ENCODE measurements at regions not wholly inside any gene's neighbourhood (a gene's known extent, or its start where the extent isn't known, plus 50 kb on each side); places are given as distances from the start of the nearest gene placed in this dataset.

DNA sequence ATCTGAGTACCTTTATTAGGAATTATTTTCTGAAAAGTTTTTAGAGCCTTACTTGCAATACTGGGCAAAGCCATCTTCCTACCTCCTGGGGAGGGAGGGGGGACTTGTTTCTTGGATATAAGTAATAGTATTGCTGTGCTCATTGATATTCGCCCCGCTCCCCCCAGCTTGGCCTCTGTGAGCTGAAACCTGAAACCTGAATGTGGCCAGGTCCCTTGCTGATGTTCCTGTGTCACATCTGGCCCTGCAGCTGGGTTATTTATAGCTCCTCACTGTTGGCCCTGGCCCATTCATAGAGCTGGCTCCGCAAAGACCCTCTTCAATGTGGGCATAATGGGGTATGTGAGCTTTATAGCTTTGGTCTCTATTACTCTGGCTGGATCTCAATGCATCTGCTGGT, 59.5 kb downstream of the FRMPD3 start:
- TF ChIP-seq, protein P1, sequence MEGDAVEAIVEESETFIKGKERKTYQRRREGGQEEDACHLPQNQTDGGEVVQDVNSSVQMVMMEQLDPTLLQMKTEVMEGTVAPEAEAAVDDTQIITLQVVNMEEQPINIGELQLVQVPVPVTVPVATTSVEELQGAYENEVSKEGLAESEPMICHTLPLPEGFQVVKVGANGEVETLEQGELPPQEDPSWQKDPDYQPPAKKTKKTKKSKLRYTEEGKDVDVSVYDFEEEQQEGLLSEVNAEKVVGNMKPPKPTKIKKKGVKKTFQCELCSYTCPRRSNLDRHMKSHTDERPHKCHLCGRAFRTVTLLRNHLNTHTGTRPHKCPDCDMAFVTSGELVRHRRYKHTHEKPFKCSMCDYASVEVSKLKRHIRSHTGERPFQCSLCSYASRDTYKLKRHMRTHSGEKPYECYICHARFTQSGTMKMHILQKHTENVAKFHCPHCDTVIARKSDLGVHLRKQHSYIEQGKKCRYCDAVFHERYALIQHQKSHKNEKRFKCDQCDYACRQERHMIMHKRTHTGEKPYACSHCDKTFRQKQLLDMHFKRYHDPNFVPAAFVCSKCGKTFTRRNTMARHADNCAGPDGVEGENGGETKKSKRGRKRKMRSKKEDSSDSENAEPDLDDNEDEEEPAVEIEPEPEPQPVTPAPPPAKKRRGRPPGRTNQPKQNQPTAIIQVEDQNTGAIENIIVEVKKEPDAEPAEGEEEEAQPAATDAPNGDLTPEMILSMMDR (IDR thresholded peaks at IDR 0.05; ENCODE audit: insufficient read depth, low read length, poor library complexity, severe bottlenecking) = no peak
- Histone ChIP-seq H3K27me3 (replicated peaks; ENCODE audit: control insufficient read depth, insufficient read depth, low read length) (no peaks in the 10 kb centered on the region), H3K4me3 (replicated peaks; ENCODE audit: low read depth, low read length) (no peak overlapping the region), H3K36me3 (ENCODE audit: control insufficient read depth, insufficient read depth, low read length) (no peaks in the 10 kb centered on the region)
- no peak for DNase-seq (ENCODE audit: extremely low read depth, insufficient read length)

DNA sequence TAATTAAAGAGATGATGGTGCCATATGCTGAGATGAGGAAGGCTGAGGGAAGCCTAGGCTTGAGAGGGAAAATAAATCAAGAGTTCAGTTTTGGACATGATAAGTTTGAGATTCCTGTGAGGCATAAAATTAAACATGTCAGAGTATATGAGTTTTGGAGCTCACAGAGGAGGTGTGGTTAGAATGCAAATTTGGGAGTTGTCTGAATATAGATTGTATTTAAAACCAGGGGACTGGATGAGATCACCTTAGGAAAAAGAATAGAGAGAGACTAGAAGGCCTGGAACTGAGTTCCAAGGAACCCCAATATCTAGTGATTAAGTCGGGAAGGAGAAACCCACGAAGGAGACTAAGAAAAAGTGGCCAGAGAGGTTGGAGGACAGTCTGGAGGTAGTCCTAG, 65.5 kb downstream of the FRMPD3 start:
- no peak overlapping the region for H3K4me3 ChIP-seq (replicated peaks; ENCODE audit: low read depth, low read length)
- DNase-seq (ENCODE audit: extremely low read depth, insufficient read length) = no peak
- H3K27me3 ChIP-seq (replicated peaks; ENCODE audit: control insufficient read depth, insufficient read depth, low read length) = no peaks in the 10 kb centered on the region
- TF ChIP-seq, protein P1 (IDR thresholded peaks at IDR 0.05; ENCODE audit: insufficient read depth, low read length, poor library complexity, severe bottlenecking) = no peak
- no peaks in the 10 kb centered on the region for H3K36me3 ChIP-seq (ENCODE audit: control insufficient read depth, insufficient read depth, low read length)

- TF ChIP-seq, protein P1 (IDR thresholded peaks at IDR 0.05; ENCODE audit: insufficient read depth, low read length, poor library complexity, severe bottlenecking) = no peak
- DNase-seq (ENCODE audit: extremely low read depth, insufficient read length) = no peak
- H3K27me3 ChIP-seq (replicated peaks; ENCODE audit: control insufficient read depth, insufficient read depth, low read length) = no peaks in the 10 kb centered on the region; the same call in 1 of the 2 replicates
- no peaks in the 10 kb centered on the region for H3K36me3 ChIP-seq (ENCODE audit: control insufficient read depth, insufficient read depth, low read length)
- H3K4me3 ChIP-seq (replicated peaks; ENCODE audit: low read depth, low read length) = no peak overlapping the region
These were observed 72.6 kb downstream of the FRMPD3 start for GRCh38 chrX:107521877-107522586.

DNA sequence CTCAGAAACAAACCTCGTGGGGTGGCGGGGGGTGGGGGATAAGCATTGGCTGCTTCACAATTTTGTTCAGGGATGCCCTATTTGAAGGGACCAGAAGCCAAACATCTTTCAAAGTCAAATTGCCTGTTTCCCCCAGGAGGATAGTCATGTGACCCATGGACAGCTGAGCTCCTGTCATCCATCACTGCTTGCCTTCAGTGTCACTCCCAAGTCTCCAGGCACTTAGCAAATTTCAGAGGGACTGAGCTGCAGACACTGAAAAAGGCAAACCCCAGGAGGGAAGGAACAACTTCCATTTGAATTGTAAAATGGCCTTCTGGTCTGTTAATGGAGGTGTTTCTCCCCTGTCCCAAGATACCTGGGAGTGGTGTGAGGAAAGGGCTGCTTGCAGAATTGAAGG, 73.4 kb downstream of the FRMPD3 start:
- H3K36me3 ChIP-seq (ENCODE audit: control insufficient read depth, insufficient read depth, low read length) = no peaks in the 10 kb centered on the region
- H3K27me3 ChIP-seq (replicated peaks; ENCODE audit: control insufficient read depth, insufficient read depth, low read length) = no peaks in the 10 kb centered on the region; the same call in 1 of the 2 replicates
- no peak overlapping the region for H3K4me3 ChIP-seq (replicated peaks; ENCODE audit: low read depth, low read length)
- TF ChIP-seq, protein P1 (IDR thresholded peaks at IDR 0.05; ENCODE audit: insufficient read depth, low read length, poor library complexity, severe bottlenecking) = no peak
- DNase-seq (ENCODE audit: extremely low read depth, insufficient read length) = no peak

GRCh38 chrX:107526141-107526540, 76.7 kb downstream of the FRMPD3 start:
- Histone ChIP-seq H3K27me3 (replicated peaks; ENCODE audit: control insufficient read depth, insufficient read depth, low read length) (peaks cover 1% of the 10 kb centered on the region; the same call in 1 of the 2 replicates), H3K4me3 (replicated peaks; ENCODE audit: low read depth, low read length) (no peak overlapping the region), H3K36me3 (ENCODE audit: control insufficient read depth, insufficient read depth, low read length) (no peaks in the 10 kb centered on the region)
- DNase-seq (ENCODE audit: extremely low read depth, insufficient read length) = no peak
- TF ChIP-seq, protein P1 (IDR thresholded peaks at IDR 0.05; ENCODE audit: insufficient read depth, low read length, poor library complexity, severe bottlenecking) = no peak
